Iris pigment epithelial cell (primary cell): ENCODE measurements at regions not wholly inside any gene's neighbourhood (a gene's known extent, or its start where the extent isn't known, plus 50 kb on each side); places are given as distances from the start of the nearest gene placed in this dataset.

ENCODE experiments used
- DNase-seq: peaks from one replicate; pipeline ENCODE4 v3.0.0-alpha.2; 2011; ENCODE audit warnings: low read depth

GRCh38 chr3:77868725-77869124 is 828.8 kb downstream of the ROBO2 start:
- DNase-seq: peak; percentile 6

- no peak for DNase-seq
Observed at GRCh38 chr3:77869423-77869822, 829.5 kb downstream of the ROBO2 start.

GRCh38 chr3:77871436-77871835 is 831.5 kb downstream of the ROBO2 start:
- peak; percentile 18 for DNase-seq

GRCh38 chr3:77873598-77873997 is 833.7 kb downstream of the ROBO2 start:
- DNase-seq: no peak

- DNase-seq: peak; percentile 36
Observed at GRCh38 chr3:77885381-77885780, 845.5 kb downstream of the ROBO2 start.

GRCh38 chr3:77887611-77888010 is 847.7 kb downstream of the ROBO2 start:
- peak; percentile 77 for DNase-seq

- no peak for DNase-seq
Observed at GRCh38 chr3:77889616-77890015, 849.7 kb downstream of the ROBO2 start.

- no peak for DNase-seq
Observed at GRCh38 chr3:77898621-77899020, 858.7 kb downstream of the ROBO2 start.

GRCh38 chr3:77902675-77903074 is 862.8 kb downstream of the ROBO2 start:
- DNase-seq: no peak

GRCh38 chr3:77906102-77906709 is 866.3 kb downstream of the ROBO2 start:
- DNase-seq: peak; percentile 68

GRCh38 chr3:77913524-77914174 is 873.8 kb downstream of the ROBO2 start:
- no peak for DNase-seq

GRCh38 chr3:77915336-77915735 is 875.4 kb downstream of the ROBO2 start:
- DNase-seq: no peak

GRCh38 chr3:77917225-77917624 is 877.3 kb downstream of the ROBO2 start:
- DNase-seq: no peak

- DNase-seq: no peak
Observed at GRCh38 chr3:77919244-77919643, 879.3 kb downstream of the ROBO2 start.

GRCh38 chr3:77931255-77932009 is 891.5 kb downstream of the ROBO2 start:
- peak; percentile 10 for DNase-seq

GRCh38 chr3:77932926-77933325 is 893.0 kb downstream of the ROBO2 start:
- DNase-seq: no peak

- DNase-seq: peak; percentile 22
Observed at GRCh38 chr3:77933926-77934325, 894.0 kb downstream of the ROBO2 start.

GRCh38 chr3:77935418-77935817 is 895.5 kb downstream of the ROBO2 start:
- DNase-seq: no peak

- DNase-seq: peak; percentile 43
Observed at GRCh38 chr3:77939726-77940125, 899.8 kb downstream of the ROBO2 start.

GRCh38 chr3:77943598-77943997 is 903.7 kb downstream of the ROBO2 start:
- no peak for DNase-seq

GRCh38 chr3:77945320-77945719 is 905.4 kb downstream of the ROBO2 start:
- no peak for DNase-seq

GRCh38 chr3:77947671-77948070 is 907.8 kb downstream of the ROBO2 start:
- no peak for DNase-seq

- DNase-seq: peak; percentile 13
Observed at GRCh38 chr3:77967621-77968020, 927.7 kb downstream of the ROBO2 start.
